ENCODE measurements at regions not wholly inside any gene's neighbourhood (a gene's known extent, or its start where the extent isn't known, plus 50 kb on each side); places are given as distances from the start of the nearest gene placed in this dataset.

- Histone ChIP-seq H3K27me3 (ENCODE audit: control insufficient read depth in 3 of 3, insufficient read depth in 3 of 3, low read length in 2 of 3) (no peaks in the 10 kb centered on the region), H3K27ac (ENCODE audit: low read depth in 1 of 2, low read length in 1 of 2) (no peak overlapping the region), H3K4me3 (no peak overlapping the region), H3K4me1 (ENCODE audit: control insufficient read depth in 5 of 5, insufficient read depth in 5 of 5, low read length in 5 of 5) (no peaks in the 10 kb centered on the region), H3K9me3 (ENCODE audit: control insufficient read depth in 4 of 4, insufficient read depth in 3 of 4, low read length in 3 of 4) (no peaks in the 10 kb centered on the region), H3K9ac (ENCODE audit: insufficient read depth in 1 of 2, low read length in 2 of 2) (no peak overlapping the region), H3K36me3 (ENCODE audit: control insufficient read depth in 4 of 4, insufficient read depth in 4 of 4, low read length in 4 of 4) (no peaks in the 10 kb centered on the region)
- ATAC-seq (ENCODE audit: insufficient read depth, low FRiP score) (no peak), DNase-seq (no peak)
- TF ChIP-seq, protein P1, sequence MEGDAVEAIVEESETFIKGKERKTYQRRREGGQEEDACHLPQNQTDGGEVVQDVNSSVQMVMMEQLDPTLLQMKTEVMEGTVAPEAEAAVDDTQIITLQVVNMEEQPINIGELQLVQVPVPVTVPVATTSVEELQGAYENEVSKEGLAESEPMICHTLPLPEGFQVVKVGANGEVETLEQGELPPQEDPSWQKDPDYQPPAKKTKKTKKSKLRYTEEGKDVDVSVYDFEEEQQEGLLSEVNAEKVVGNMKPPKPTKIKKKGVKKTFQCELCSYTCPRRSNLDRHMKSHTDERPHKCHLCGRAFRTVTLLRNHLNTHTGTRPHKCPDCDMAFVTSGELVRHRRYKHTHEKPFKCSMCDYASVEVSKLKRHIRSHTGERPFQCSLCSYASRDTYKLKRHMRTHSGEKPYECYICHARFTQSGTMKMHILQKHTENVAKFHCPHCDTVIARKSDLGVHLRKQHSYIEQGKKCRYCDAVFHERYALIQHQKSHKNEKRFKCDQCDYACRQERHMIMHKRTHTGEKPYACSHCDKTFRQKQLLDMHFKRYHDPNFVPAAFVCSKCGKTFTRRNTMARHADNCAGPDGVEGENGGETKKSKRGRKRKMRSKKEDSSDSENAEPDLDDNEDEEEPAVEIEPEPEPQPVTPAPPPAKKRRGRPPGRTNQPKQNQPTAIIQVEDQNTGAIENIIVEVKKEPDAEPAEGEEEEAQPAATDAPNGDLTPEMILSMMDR (IDR thresholded peaks at IDR 0.05; ENCODE audit: control extremely low read depth, extremely low read depth) = no peak
- WGBS, 2 donors = 10 to 23% methylated on average over 3 of the region's 3 CpGs
Measured at GRCh38 chr13:84237143-84237542, 354.9 kb upstream of the SLITRK1 start.

GRCh38 chr13:84234416-84234815 is 352.1 kb upstream of the SLITRK1 start:
- Histone ChIP-seq H3K9me3 (ENCODE audit: control insufficient read depth in 4 of 4, insufficient read depth in 3 of 4, low read length in 3 of 4) (no peaks in the 10 kb centered on the region), H3K9ac (ENCODE audit: insufficient read depth in 1 of 2, low read length in 2 of 2) (no peak overlapping the region), H3K27ac (ENCODE audit: low read depth in 1 of 2, low read length in 1 of 2) (no peak overlapping the region), H3K27me3 (ENCODE audit: control insufficient read depth in 3 of 3, insufficient read depth in 3 of 3, low read length in 2 of 3) (no peaks in the 10 kb centered on the region), H3K4me3 (no peak overlapping the region), H3K4me1 (ENCODE audit: control insufficient read depth in 5 of 5, insufficient read depth in 5 of 5, low read length in 5 of 5) (no peaks in the 10 kb centered on the region), H3K36me3 (ENCODE audit: control insufficient read depth in 4 of 4, insufficient read depth in 4 of 4, low read length in 4 of 4) (no peaks in the 10 kb centered on the region)
- no peak for ATAC-seq (ENCODE audit: insufficient read depth, low FRiP score)
- TF ChIP-seq, protein P1 (IDR thresholded peaks at IDR 0.05; ENCODE audit: control extremely low read depth, extremely low read depth) = no peak
- DNase-seq = no peak

DNA sequence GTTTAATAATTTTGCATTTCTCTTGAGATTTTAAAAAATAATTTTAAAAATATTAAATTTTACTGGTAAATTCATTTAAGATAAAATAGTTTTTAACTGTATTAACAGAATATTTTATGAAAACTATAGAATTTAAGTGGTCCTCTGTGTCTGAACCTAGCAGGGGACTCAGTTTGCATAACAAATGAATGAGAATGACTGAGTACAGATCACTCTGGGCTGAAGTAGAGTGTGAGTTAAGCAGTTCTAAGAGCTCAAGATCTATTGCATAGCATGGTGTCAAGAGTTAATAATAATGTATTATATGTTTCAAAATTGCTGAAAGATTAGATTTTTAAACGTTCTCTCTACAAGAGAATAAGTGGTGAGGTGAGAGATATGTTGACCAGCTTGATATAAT is 348.3 kb upstream of the SLITRK1 start:
- H3K27ac ChIP-seq (ENCODE audit: low read depth in 1 of 2, low read length in 1 of 2) = no peak overlapping the region
- no peak overlapping the region for H3K9ac ChIP-seq (ENCODE audit: insufficient read depth in 1 of 2, low read length in 2 of 2)
- H3K4me3 ChIP-seq = no peak overlapping the region
- DNase-seq (no peak), ATAC-seq (ENCODE audit: insufficient read depth, low FRiP score) (no peak)
- no peaks in the 10 kb centered on the region for H3K9me3 ChIP-seq (ENCODE audit: control insufficient read depth in 4 of 4, insufficient read depth in 3 of 4, low read length in 3 of 4)
- TF ChIP-seq, protein P1 (IDR thresholded peaks at IDR 0.05; ENCODE audit: control extremely low read depth, extremely low read depth) = no peak
- H3K27me3 ChIP-seq (ENCODE audit: control insufficient read depth in 3 of 3, insufficient read depth in 3 of 3, low read length in 2 of 3) = no peaks in the 10 kb centered on the region
- WGBS, 2 donors = 25 to 73% methylated on average over 1 of the region's 1 CpG
- no peaks in the 10 kb centered on the region for H3K4me1 ChIP-seq (ENCODE audit: control insufficient read depth in 5 of 5, insufficient read depth in 5 of 5, low read length in 5 of 5)
- H3K36me3 ChIP-seq (ENCODE audit: control insufficient read depth in 4 of 4, insufficient read depth in 4 of 4, low read length in 4 of 4) = no peaks in the 10 kb centered on the region

DNA sequence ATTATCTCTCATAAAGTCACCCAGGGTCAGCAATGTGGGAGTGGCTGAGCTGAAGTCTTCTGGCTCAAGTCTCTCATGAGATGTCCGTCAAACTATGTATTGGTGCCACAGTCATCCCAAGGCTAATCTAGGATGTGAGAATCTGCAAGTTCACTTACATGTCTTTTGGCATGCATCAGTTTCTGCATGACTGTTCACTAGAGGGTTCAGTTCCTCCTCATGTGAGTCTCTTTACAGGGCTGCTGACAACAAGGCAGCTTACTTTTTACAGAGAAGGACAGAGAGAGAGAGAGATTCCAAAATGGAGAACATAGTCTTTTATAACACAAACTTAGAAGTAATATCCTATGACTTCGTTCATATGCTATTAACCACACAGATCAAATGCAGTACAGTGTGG is 328.8 kb upstream of the SLITRK1 start:
- DNase-seq (no peak), ATAC-seq (ENCODE audit: insufficient read depth, low FRiP score) (no peak)
- H3K4me1 ChIP-seq (ENCODE audit: control insufficient read depth in 5 of 5, insufficient read depth in 5 of 5, low read length in 5 of 5) = no peaks in the 10 kb centered on the region
- no peaks in the 10 kb centered on the region for H3K36me3 ChIP-seq (ENCODE audit: control insufficient read depth in 4 of 4, insufficient read depth in 4 of 4, low read length in 4 of 4)
- no peak overlapping the region for H3K27ac ChIP-seq (ENCODE audit: low read depth in 1 of 2, low read length in 1 of 2)
- TF ChIP-seq, protein P1 (IDR thresholded peaks at IDR 0.05; ENCODE audit: control extremely low read depth, extremely low read depth) = no peak
- H3K9me3 ChIP-seq (ENCODE audit: control insufficient read depth in 4 of 4, insufficient read depth in 3 of 4, low read length in 3 of 4) = no peaks in the 10 kb centered on the region
- no peak overlapping the region for H3K4me3 ChIP-seq
- no peaks in the 10 kb centered on the region for H3K27me3 ChIP-seq (ENCODE audit: control insufficient read depth in 3 of 3, insufficient read depth in 3 of 3, low read length in 2 of 3)
- WGBS, 2 donors = 85 to 89% methylated on average over 2 of the region's 2 CpGs
- H3K9ac ChIP-seq (ENCODE audit: insufficient read depth in 1 of 2, low read length in 2 of 2) = no peak overlapping the region

All from lung (tissue), 11 donors.